Omental fat pad (tissue), 3 donors: ENCODE measurements at regions not wholly inside any gene's neighbourhood (a gene's known extent, or its start where the extent isn't known, plus 50 kb on each side); places are given as distances from the start of the nearest gene placed in this dataset.

Experiments used
- ATAC-seq: fragments of 150-250 bp; one replicate; pipeline ENCODE4 v1.9.1; 2016; ENCODE audit warnings: mild to moderate bottlenecking, moderate library complexity; ENCODE audit not compliant: low FRiP score
- DNase-seq: peaks from one replicate; pipeline ENCODE4 v3.0.0-alpha.2; 2019; ENCODE audit warnings: low spot score
- CTCF ChIP-seq, 3 donors: fragments of 450-650 bp; IDR thresholded peaks; one replicate each; pipeline ENCODE4 v1.5.1; 2016 to 2017; ENCODE audit warnings: antibody characterized with exemption in 3 of 3, mild to moderate bottlenecking in 3 of 3, moderate library complexity in 2 of 3

GRCh38 chr5:93916872-93917271, 175.5 kb upstream of the POU5F2 start:
- TF ChIP-seq CTCF (IDR thresholded peaks at IDR 0.05) = no peak
- ATAC-seq = no peak
- no peak for DNase-seq

- no peak for ATAC-seq
- no peak for DNase-seq
- TF ChIP-seq CTCF (IDR thresholded peaks at IDR 0.05) = no peak
These were observed 173.7 kb upstream of the POU5F2 start for GRCh38 chr5:93915142-93915553.

GRCh38 chr5:93911609-93912008, 170.2 kb upstream of the POU5F2 start:
- DNase-seq (no peak), ATAC-seq (no peak)
- TF ChIP-seq CTCF (IDR thresholded peaks at IDR 0.05) = no peak

- TF ChIP-seq CTCF (IDR thresholded peaks at IDR 0.05) = no peak
- DNase-seq (no peak), ATAC-seq (no peak)
These were observed 168.0 kb upstream of the POU5F2 start for GRCh38 chr5:93909356-93909755.

GRCh38 chr5:93904917-93905316, 163.5 kb upstream of the POU5F2 start:
- DNase-seq = no peak
- ATAC-seq = no peak
- no peak for TF ChIP-seq CTCF (IDR thresholded peaks at IDR 0.05)

GRCh38 chr5:93902288-93902687, 160.9 kb upstream of the POU5F2 start:
- no peak for DNase-seq
- ATAC-seq = no peak
- TF ChIP-seq CTCF (IDR thresholded peaks at IDR 0.05) = no peak

GRCh38 chr5:93899026-93899600, 157.7 kb upstream of the POU5F2 start:
- DNase-seq (no peak), ATAC-seq (no peak)
- TF ChIP-seq CTCF (IDR thresholded peaks at IDR 0.05) = no peak
